ENCODE measurements at regions not wholly inside any gene's neighbourhood (a gene's known extent, or its start where the extent isn't known, plus 50 kb on each side); places are given as distances from the start of the nearest gene placed in this dataset.

DNA sequence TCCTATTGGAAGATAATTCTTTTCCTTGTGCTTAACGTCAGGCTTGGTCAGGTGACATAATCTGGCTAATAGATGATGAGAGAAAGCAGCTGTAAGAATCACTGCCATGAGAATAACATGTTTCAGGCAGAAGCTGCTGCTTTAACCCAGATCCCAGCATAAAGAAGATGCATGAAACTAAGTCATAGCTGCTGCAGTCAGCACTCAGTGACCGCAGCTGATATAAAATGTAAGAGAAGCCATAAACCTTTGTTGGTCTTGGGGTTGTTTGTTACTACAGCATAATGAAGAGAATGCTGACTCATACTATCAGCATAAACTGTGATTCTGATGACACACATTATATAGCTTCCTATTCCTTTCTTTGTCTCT lies 274.3 kb upstream of the TRIB2 start:
- no peak overlapping the region for H3K4me3 ChIP-seq (ENCODE audit: low read depth, low read length)
- TF ChIP-seq, protein P1, sequence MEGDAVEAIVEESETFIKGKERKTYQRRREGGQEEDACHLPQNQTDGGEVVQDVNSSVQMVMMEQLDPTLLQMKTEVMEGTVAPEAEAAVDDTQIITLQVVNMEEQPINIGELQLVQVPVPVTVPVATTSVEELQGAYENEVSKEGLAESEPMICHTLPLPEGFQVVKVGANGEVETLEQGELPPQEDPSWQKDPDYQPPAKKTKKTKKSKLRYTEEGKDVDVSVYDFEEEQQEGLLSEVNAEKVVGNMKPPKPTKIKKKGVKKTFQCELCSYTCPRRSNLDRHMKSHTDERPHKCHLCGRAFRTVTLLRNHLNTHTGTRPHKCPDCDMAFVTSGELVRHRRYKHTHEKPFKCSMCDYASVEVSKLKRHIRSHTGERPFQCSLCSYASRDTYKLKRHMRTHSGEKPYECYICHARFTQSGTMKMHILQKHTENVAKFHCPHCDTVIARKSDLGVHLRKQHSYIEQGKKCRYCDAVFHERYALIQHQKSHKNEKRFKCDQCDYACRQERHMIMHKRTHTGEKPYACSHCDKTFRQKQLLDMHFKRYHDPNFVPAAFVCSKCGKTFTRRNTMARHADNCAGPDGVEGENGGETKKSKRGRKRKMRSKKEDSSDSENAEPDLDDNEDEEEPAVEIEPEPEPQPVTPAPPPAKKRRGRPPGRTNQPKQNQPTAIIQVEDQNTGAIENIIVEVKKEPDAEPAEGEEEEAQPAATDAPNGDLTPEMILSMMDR (IDR thresholded peaks at IDR 0.05; ENCODE audit: control insufficient read depth, extremely low read depth, insufficient read depth): no peak
- DNase-seq (ENCODE audit: low read depth): no peak

DNA sequence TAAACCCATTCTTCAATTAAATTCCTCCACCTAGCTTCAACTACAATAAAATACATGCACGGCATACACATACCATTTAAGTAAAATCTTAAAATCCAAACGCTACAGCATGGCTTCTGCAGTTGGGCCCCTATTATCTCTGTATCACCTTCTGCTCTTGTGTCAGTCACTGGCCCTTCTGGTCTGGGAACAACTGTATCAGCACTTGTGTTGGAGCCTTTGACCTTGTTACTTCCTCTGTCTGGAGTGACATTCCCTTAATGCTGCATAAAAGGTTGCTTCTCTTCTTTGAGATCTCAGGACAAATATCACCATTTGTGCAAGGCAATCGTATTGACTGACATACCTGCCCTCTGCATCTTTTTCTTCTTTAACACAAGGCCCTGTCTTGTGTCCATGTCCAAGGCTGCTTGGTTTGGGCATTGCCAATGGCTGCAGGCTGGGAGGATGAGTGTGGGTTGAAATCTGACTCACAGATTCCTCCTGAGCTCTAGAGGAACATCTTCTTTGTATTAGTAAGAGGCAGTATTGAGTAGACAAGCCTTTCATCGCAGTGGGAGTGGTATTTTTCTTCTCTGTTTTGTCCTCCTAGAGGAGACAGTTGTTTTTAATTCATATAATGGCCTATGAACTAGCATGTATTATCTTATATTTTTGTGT lies 267.8 kb upstream of the TRIB2 start:
- no peak overlapping the region for H3K4me3 ChIP-seq (ENCODE audit: low read depth, low read length)
- DNase-seq (ENCODE audit: low read depth): no peak
- TF ChIP-seq, protein P1 (IDR thresholded peaks at IDR 0.05; ENCODE audit: control insufficient read depth, extremely low read depth, insufficient read depth): no peak

DNA sequence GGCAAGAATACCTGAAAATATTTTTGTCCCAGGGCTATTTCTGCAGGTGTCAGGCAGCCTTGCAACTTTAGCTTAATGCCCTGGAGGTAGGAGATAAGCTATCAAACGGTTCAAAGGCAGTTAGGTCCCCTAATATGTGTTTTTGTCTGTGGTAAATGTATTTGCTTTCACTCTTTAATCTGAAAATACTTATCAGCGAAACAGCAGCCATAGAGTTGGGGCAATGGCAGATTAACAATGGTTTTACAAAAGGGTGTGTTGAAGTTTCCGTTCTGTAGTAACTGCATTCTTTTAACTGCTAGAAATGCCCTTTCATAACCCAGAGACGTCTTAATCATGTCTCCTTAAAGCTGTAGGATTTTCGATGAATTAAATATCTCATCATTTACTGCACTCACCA lies 265.0 kb upstream of the TRIB2 start:
- TF ChIP-seq, protein P1 (IDR thresholded peaks at IDR 0.05; ENCODE audit: control insufficient read depth, extremely low read depth, insufficient read depth): no peak
- DNase-seq (ENCODE audit: low read depth): no peak
- H3K4me3 ChIP-seq (ENCODE audit: low read depth, low read length): no peak overlapping the region

DNA sequence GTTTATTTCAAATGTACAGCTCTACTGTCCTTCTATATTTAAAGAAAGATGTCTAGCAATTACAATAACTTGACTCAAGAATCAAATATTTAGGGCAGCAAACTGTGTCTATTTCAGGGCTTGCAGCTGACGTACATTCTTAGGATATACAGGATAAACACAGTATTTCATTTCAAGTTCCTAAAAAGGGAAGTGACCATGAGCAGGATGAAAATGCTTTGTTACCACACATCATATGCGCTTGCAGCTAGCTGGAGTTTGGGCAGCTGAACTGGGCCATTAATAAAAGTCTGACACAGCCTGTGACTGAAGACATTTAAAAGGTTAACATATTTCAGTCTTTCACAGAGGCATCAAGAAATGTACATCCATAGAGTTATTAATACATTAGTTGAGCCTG lies 264.6 kb upstream of the TRIB2 start:
- TF ChIP-seq, protein P1 (IDR thresholded peaks at IDR 0.05; ENCODE audit: control insufficient read depth, extremely low read depth, insufficient read depth): no peak
- H3K4me3 ChIP-seq (ENCODE audit: low read depth, low read length): no peak overlapping the region
- no peak for DNase-seq (ENCODE audit: low read depth)

DNA sequence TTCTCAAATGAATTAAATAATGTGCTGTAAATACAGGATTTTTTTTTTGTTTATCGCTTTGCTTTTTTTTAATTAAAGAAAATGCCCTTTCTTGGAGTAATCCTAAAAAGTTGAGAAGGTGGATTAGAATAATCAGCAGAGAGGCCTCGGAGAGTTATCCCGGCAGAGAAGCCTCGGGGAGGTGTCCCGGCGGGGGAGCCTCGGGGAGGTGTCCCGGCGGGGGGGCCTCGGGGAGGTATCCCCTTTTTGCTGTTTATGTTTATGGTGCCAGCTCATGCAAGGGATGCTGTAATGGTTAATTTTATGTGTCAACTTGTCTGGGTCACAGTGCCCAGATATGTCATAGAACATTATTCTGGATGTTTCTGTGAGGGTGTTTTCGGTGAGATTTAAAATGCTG lies 263.0 kb upstream of the TRIB2 start:
- DNase-seq (ENCODE audit: low read depth): no peak
- TF ChIP-seq, protein P1 (IDR thresholded peaks at IDR 0.05; ENCODE audit: control insufficient read depth, extremely low read depth, insufficient read depth): no peak
- H3K4me3 ChIP-seq (ENCODE audit: low read depth, low read length): no peak overlapping the region

DNA sequence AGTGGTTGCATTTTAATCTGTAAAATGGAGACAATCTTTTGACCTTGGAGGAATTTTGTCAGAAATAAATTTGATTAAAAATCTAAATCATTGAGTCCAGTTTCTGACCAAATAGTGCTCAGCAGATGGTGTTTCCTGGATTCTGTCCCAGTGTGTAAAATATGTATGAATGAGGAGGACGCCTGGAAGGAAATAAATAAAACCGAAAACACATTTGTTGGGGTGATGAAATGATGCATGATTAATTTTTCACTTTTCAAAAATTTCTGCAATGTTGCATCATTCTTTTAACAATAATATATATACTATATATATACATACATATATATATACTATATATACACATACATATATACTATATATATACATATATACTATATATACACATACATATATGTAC lies 261.1 kb upstream of the TRIB2 start:
- TF ChIP-seq, protein P1 (IDR thresholded peaks at IDR 0.05; ENCODE audit: control insufficient read depth, extremely low read depth, insufficient read depth): no peak
- H3K4me3 ChIP-seq (ENCODE audit: low read depth, low read length): no peak overlapping the region
- DNase-seq (ENCODE audit: low read depth): no peak

Data from LNCaP clone FGC (cell line).